A673 (cell line): ENCODE measurements at regions not wholly inside any gene's neighbourhood (a gene's known extent, or its start where the extent isn't known, plus 50 kb on each side); places are given as distances from the start of the nearest gene placed in this dataset.

Source experiments
- BruUV-seq: library from RNA; stranded (reverse); fragments of 400-500 nt; replicated peaks from 2 replicates; lab custom pipeline; 2021; lab: Mats Ljungman, UMichigan
- CTCF ChIA-PET: fragments of 300-600 bp; sonication (Branson Sonifier 250); formaldehyde crosslinking; loops from one replicate; lab custom pipeline; 2022; ENCODE audit warnings: antibody characterized with exemption; lab: Charles Lee
- POLR2A ChIA-PET: fragments of 300-600 bp; sonication (Branson Sonifier 250); formaldehyde crosslinking; loops from one replicate; lab custom pipeline; 2022; ENCODE audit warnings: antibody characterized with exemption; ENCODE audit not compliant: low non-redundant PET; lab: Charles Lee
- DNase-seq: peaks from one replicate; pipeline ENCODE4 v3.0.0-alpha.2; 2015; ENCODE audit warnings: low spot score
- H3K27ac ChIP-seq: fragments of 200-600 bp; sonication (generic); 2 replicates; pipeline ENCODE4 v1.5.1; 2016; ENCODE audit warnings: mixed run types, low read depth, mild to moderate bottlenecking, mixed read lengths, antibody characterized with exemption, low read length; ENCODE audit not compliant: poor library complexity, severe bottlenecking
- H3K27me3 ChIP-seq: fragments of 200-600 bp; sonication (generic); replicated peaks from 2 replicates; pipeline ENCODE4 v1.6.1; 2017; ENCODE audit warnings: mixed run types, low read depth, mild to moderate bottlenecking, mixed read lengths, antibody characterized with exemption, low read length; ENCODE audit not compliant: insufficient read depth, poor library complexity
- H3K36me3 ChIP-seq: fragments of 200-600 bp; sonication (generic); 2 replicates; pipeline ENCODE4 v1.6.1; 2016; ENCODE audit warnings: mixed run types, mild to moderate bottlenecking, mixed read lengths, antibody characterized with exemption, low read length; ENCODE audit not compliant: insufficient read depth, poor library complexity, severe bottlenecking
- H3K4me1 ChIP-seq: fragments of 200-600 bp; sonication (generic); 2 replicates; pipeline ENCODE4 v1.6.1; 2017; ENCODE audit warnings: mixed run types, mild to moderate bottlenecking, mixed read lengths, antibody characterized with exemption, low read length; ENCODE audit not compliant: insufficient read depth, poor library complexity, severe bottlenecking
- H3K4me3 ChIP-seq: fragments of 200-600 bp; sonication (generic); 2 replicates; pipeline ENCODE4 v1.5.1; 2016; ENCODE audit warnings: low read depth, mixed run types, mild to moderate bottlenecking, mixed read lengths, low read length; ENCODE audit not compliant: poor library complexity, severe bottlenecking
- H3K9me3 ChIP-seq: fragments of 200-600 bp; sonication (generic); 2 replicates; pipeline ENCODE4 v1.6.1; 2016; ENCODE audit warnings: mixed run types, low read depth, mild to moderate bottlenecking, mixed read lengths, antibody characterized with exemption, low read length; ENCODE audit not compliant: poor library complexity, severe bottlenecking
- CTCF ChIP-seq: fragments of 300-800, 200-600 bp; sonication (generic); conservative IDR thresholded peaks from 2 replicates; pipeline ENCODE4 v1.5.1; 2017; ENCODE audit warnings: low read depth, mild to moderate bottlenecking, antibody characterized with exemption, low read length, moderate library complexity, mixed read lengths
- EZH2 ChIP-seq: fragments of 200-600 bp; sonication (generic); IDR thresholded peaks from 2 replicates; pipeline ENCODE4 v1.6.1; 2017; ENCODE audit warnings: borderline replicate concordance, low read depth, mild to moderate bottlenecking, mixed read lengths, antibody characterized with exemption, low read length; ENCODE audit not compliant: poor library complexity, severe bottlenecking
- intact Hi-C: fragments of 100-400 bp; cut with micrococcal nuclease; formaldehyde crosslinking; loops from one replicate; pipeline ENCODE4 v1.10.0; 2022; ENCODE audit not compliant: unreplicated experiment

- H3K4me1 ChIP-seq, result no peaks in the 10 kb centered on the region
- H3K36me3 ChIP-seq, result no peaks in the 10 kb centered on the region
- no TSS peak for BruUV-seq
- H3K27ac ChIP-seq, result no peak overlapping the region
- no peak for DNase-seq
- ChIA-PET POLR2A (interaction anchor here (0.6 kb wide), 1 partner anchor 91 kb away, joined by 8 read pairs; the partner anchor contains the start of gene SKAP2), CTCF (no interaction called here)
- intact Hi-C loops, result no loop called here
- no peaks in the 10 kb centered on the region for H3K9me3 ChIP-seq
- H3K27me3 ChIP-seq, result peaks cover 12% of the 10 kb centered on the region
- TF ChIP-seq CTCF (no peak), EZH2 (no peak)
- no peak overlapping the region for H3K4me3 ChIP-seq
Measured at GRCh38 chr7:26955516-26955915, 91.1 kb upstream of the SKAP2 start.

- ChIA-PET CTCF (no interaction called here), POLR2A (interaction anchor here (0.6 kb wide), 1 partner anchor 91 kb away, joined by 8 read pairs; the partner anchor contains the start of gene SKAP2)
- H3K27me3 ChIP-seq, result peaks cover 12% of the 10 kb centered on the region
- DNase-seq, result no peak
- BruUV-seq, result no TSS peak
- H3K27ac ChIP-seq, result no peak overlapping the region
- no peaks in the 10 kb centered on the region for H3K36me3 ChIP-seq
- H3K4me3 ChIP-seq, result no peak overlapping the region
- H3K4me1 ChIP-seq, result no peaks in the 10 kb centered on the region
- no peaks in the 10 kb centered on the region for H3K9me3 ChIP-seq
- TF ChIP-seq CTCF (no peak), EZH2 (no peak)
- intact Hi-C loops, result no loop called here
Measured at GRCh38 chr7:26954951-26955350, 90.6 kb upstream of the SKAP2 start.

GRCh38 chr7:26951407-26951950, 87.1 kb upstream of the SKAP2 start:
- Histone ChIP-seq H3K4me3 (no peak overlapping the region), H3K4me1 (no peaks in the 10 kb centered on the region), H3K27ac (no peak overlapping the region), H3K27me3 (peaks cover 24% of the 10 kb centered on the region), H3K36me3 (no peaks in the 10 kb centered on the region), H3K9me3 (no peaks in the 10 kb centered on the region)
- intact Hi-C loops, result no loop called here
- DNase-seq, result no peak
- ChIA-PET POLR2A (no interaction called here), CTCF (no interaction called here)
- no TSS peak for BruUV-seq
- no peak for TF ChIP-seq CTCF
- TF ChIP-seq EZH2, result no peak
